ENCODE measurements at regions not wholly inside any gene's neighbourhood (a gene's known extent, or its start where the extent isn't known, plus 50 kb on each side); places are given as distances from the start of the nearest gene placed in this dataset.

GRCh38 chr3:44092497-44092896, 149.2 kb upstream of the TOPAZ1 start:
- no peak overlapping the region for H2AFZ ChIP-seq (ENCODE audit: low read length)
- TF ChIP-seq EZH2phosphoT487 (IDR thresholded peaks at IDR 0.05; ENCODE audit: borderline replicate concordance) = no peak
- TF ChIP-seq, protein P1, sequence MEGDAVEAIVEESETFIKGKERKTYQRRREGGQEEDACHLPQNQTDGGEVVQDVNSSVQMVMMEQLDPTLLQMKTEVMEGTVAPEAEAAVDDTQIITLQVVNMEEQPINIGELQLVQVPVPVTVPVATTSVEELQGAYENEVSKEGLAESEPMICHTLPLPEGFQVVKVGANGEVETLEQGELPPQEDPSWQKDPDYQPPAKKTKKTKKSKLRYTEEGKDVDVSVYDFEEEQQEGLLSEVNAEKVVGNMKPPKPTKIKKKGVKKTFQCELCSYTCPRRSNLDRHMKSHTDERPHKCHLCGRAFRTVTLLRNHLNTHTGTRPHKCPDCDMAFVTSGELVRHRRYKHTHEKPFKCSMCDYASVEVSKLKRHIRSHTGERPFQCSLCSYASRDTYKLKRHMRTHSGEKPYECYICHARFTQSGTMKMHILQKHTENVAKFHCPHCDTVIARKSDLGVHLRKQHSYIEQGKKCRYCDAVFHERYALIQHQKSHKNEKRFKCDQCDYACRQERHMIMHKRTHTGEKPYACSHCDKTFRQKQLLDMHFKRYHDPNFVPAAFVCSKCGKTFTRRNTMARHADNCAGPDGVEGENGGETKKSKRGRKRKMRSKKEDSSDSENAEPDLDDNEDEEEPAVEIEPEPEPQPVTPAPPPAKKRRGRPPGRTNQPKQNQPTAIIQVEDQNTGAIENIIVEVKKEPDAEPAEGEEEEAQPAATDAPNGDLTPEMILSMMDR (conservative IDR thresholded peaks at IDR 0.05; ENCODE audit: low read length) = no peak
- no peaks in the 10 kb centered on the region for H3K27me3 ChIP-seq (ENCODE audit: insufficient read depth, low read length, poor library complexity, severe bottlenecking)
- no peaks in the 10 kb centered on the region for H3K36me3 ChIP-seq (ENCODE audit: insufficient read depth, low read length)
- no peak overlapping the region for H3K4me2 ChIP-seq (ENCODE audit: low read depth, low read length, poor library complexity, severe bottlenecking)
- H4K20me1 ChIP-seq (ENCODE audit: insufficient read depth, low read length, poor library complexity, severe bottlenecking) = no peaks in the 10 kb centered on the region
- no peak overlapping the region for H3K9ac ChIP-seq (ENCODE audit: low read depth, low read length, poor library complexity, severe bottlenecking)
- no peak overlapping the region for H3K4me3 ChIP-seq (ENCODE audit: low read length, poor library complexity, severe bottlenecking)
- H3F3A ChIP-seq (ENCODE audit: low read depth) = no peaks in the 10 kb centered on the region
- H3K4me1 ChIP-seq (ENCODE audit: insufficient read depth, low read length, poor library complexity, severe bottlenecking) = no peaks in the 10 kb centered on the region
- H3K79me2 ChIP-seq (ENCODE audit: insufficient read depth, low read length) = no peaks in the 10 kb centered on the region
- no peaks in the 10 kb centered on the region for H3K9me2 ChIP-seq (replicated peaks; ENCODE audit: low read depth, low read length)
- no peaks in the 10 kb centered on the region for H3K9me3 ChIP-seq (ENCODE audit: insufficient read depth, low read depth, low read length)

GRCh38 chr3:44093531-44093930, 148.2 kb upstream of the TOPAZ1 start:
- Histone ChIP-seq H3F3A (ENCODE audit: low read depth) (no peaks in the 10 kb centered on the region), H3K9ac (ENCODE audit: low read depth, low read length, poor library complexity, severe bottlenecking) (no peak overlapping the region), H3K27me3 (ENCODE audit: insufficient read depth, low read length, poor library complexity, severe bottlenecking) (no peaks in the 10 kb centered on the region), H3K4me2 (ENCODE audit: low read depth, low read length, poor library complexity, severe bottlenecking) (no peak overlapping the region), H3K4me1 (ENCODE audit: insufficient read depth, low read length, poor library complexity, severe bottlenecking) (no peaks in the 10 kb centered on the region), H2AFZ (ENCODE audit: low read length) (no peak overlapping the region), H3K9me3 (ENCODE audit: insufficient read depth, low read depth, low read length) (no peaks in the 10 kb centered on the region), H3K79me2 (ENCODE audit: insufficient read depth, low read length) (no peaks in the 10 kb centered on the region), H4K20me1 (ENCODE audit: insufficient read depth, low read length, poor library complexity, severe bottlenecking) (no peaks in the 10 kb centered on the region), H3K4me3 (ENCODE audit: low read length, poor library complexity, severe bottlenecking) (no peak overlapping the region), H3K36me3 (ENCODE audit: insufficient read depth, low read length) (no peaks in the 10 kb centered on the region), H3K9me2 (replicated peaks; ENCODE audit: low read depth, low read length) (no peaks in the 10 kb centered on the region)
- no peak for TF ChIP-seq EZH2phosphoT487 (IDR thresholded peaks at IDR 0.05; ENCODE audit: borderline replicate concordance)
- TF ChIP-seq, protein P1 (conservative IDR thresholded peaks at IDR 0.05; ENCODE audit: low read length) = no peak

DNA sequence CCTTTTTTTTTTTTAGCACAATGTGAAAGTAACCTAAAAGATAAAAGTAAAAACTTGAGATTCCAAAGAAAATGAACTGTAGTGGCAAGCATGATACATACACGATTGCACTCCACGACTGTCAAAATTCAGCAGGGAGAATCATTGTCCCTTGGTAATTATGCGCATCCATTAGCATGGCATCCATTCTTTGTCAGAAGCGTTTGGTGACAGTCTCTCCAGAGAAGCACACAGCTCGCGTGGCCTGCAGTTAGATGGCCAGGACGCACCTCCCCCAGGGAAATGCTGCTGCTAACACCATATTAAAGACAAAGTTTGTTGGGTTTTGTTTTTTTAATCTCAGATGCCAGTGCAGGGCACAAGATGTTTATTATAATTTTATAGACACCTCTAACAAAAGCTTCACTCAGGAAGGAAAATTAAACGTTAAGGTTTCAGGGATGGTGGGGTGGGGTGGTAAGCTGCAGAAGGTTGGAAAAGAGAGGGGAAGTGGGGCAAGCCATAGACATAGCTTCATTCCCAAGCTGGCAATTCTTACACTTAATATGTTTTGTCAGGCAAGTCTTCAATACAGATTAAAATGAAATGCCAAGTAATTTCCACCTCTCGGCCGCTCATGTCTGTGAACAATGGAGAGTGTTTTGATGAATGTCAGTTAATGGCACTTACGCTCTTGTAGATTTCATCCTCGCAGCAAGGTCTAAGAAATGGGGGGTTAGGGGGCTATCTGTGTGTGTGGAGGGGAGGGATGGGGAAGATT, 142.8 kb upstream of the TOPAZ1 start:
- Histone ChIP-seq H2AFZ (ENCODE audit: low read length) (peak overlapping the region; percentile 30; the same call in 1 of the 2 replicates), H3K9me3 (ENCODE audit: insufficient read depth, low read depth, low read length) (no peaks in the 10 kb centered on the region), H3K4me2 (ENCODE audit: low read depth, low read length, poor library complexity, severe bottlenecking) (no peak overlapping the region), H3K4me1 (ENCODE audit: insufficient read depth, low read length, poor library complexity, severe bottlenecking) (peaks cover 3% of the 10 kb centered on the region), H3K9ac (ENCODE audit: low read depth, low read length, poor library complexity, severe bottlenecking) (no peak overlapping the region), H3K27me3 (ENCODE audit: insufficient read depth, low read length, poor library complexity, severe bottlenecking) (no peaks in the 10 kb centered on the region), H3K79me2 (ENCODE audit: insufficient read depth, low read length) (no peaks in the 10 kb centered on the region), H3K4me3 (ENCODE audit: low read length, poor library complexity, severe bottlenecking) (no peak overlapping the region), H3F3A (ENCODE audit: low read depth) (no peaks in the 10 kb centered on the region), H4K20me1 (ENCODE audit: insufficient read depth, low read length, poor library complexity, severe bottlenecking) (no peaks in the 10 kb centered on the region), H3K9me2 (replicated peaks; ENCODE audit: low read depth, low read length) (no peaks in the 10 kb centered on the region), H3K36me3 (ENCODE audit: insufficient read depth, low read length) (no peaks in the 10 kb centered on the region)
- TF ChIP-seq, protein P1 (conservative IDR thresholded peaks at IDR 0.05; ENCODE audit: low read length) = no peak
- no peak for TF ChIP-seq EZH2phosphoT487 (IDR thresholded peaks at IDR 0.05; ENCODE audit: borderline replicate concordance)

All from Loucy (cell line).